Mucosa of stomach (tissue), 1 donor: ENCODE measurements at regions not wholly inside any gene's neighbourhood (a gene's known extent, or its start where the extent isn't known, plus 50 kb on each side); places are given as distances from the start of the nearest gene placed in this dataset.

Source experiments
- H3K27me3 ChIP-seq: one replicate; pipeline ENCODE4 v1.7.0; 2013; ENCODE audit warnings: mild to moderate bottlenecking, low read length; ENCODE audit not compliant: control insufficient read depth, insufficient read depth
- H3K36me3 ChIP-seq: one replicate; pipeline ENCODE4 v1.7.0; 2013; ENCODE audit warnings: low read length; ENCODE audit not compliant: control insufficient read depth, insufficient read depth
- H3K4me1 ChIP-seq: one replicate; pipeline ENCODE4 v1.7.0; 2013; ENCODE audit warnings: mild to moderate bottlenecking, low read length; ENCODE audit not compliant: control insufficient read depth, insufficient read depth
- H3K4me3 ChIP-seq: one replicate; pipeline ENCODE4 v1.7.0; 2013; ENCODE audit warnings: low read length
- H3K9ac ChIP-seq: one replicate; pipeline ENCODE4 v1.7.0; 2013; ENCODE audit warnings: mild to moderate bottlenecking, low read length, moderate library complexity
- H3K9me3 ChIP-seq: one replicate; pipeline ENCODE4 v1.7.0; 2013; ENCODE audit warnings: mild to moderate bottlenecking, low read length, moderate library complexity; ENCODE audit not compliant: control insufficient read depth
- donor health status: Pancreatic carcinoma.

- Histone ChIP-seq H3K4me3 (no peak overlapping the region), H3K36me3 (no peaks in the 10 kb centered on the region), H3K9me3 (no peaks in the 10 kb centered on the region), H3K4me1 (peaks cover 11% of the 10 kb centered on the region), H3K9ac (peak overlapping the region; percentile 51), H3K27me3 (peaks cover 6% of the 10 kb centered on the region)
Observed at GRCh38 chr3:194203482-194204041, 67.6 kb downstream of the HES1 start.

GRCh38 chr3:194204042-194204987, 68.4 kb downstream of the HES1 start:
- Histone ChIP-seq H3K27me3 (peaks cover 6% of the 10 kb centered on the region), H3K36me3 (no peaks in the 10 kb centered on the region), H3K4me1 (peaks cover 11% of the 10 kb centered on the region), H3K4me3 (no peak overlapping the region), H3K9me3 (no peaks in the 10 kb centered on the region), H3K9ac (peak overlapping the region; percentile 51)

GRCh38 chr3:194205675-194206133, 69.8 kb downstream of the HES1 start:
- no peaks in the 10 kb centered on the region for H3K36me3 ChIP-seq
- no peaks in the 10 kb centered on the region for H3K9me3 ChIP-seq
- peaks cover 6% of the 10 kb centered on the region for H3K27me3 ChIP-seq
- no peak overlapping the region for H3K4me3 ChIP-seq
- no peak overlapping the region for H3K9ac ChIP-seq
- peaks cover 11% of the 10 kb centered on the region for H3K4me1 ChIP-seq

GRCh38 chr3:194206320-194206719, 70.4 kb downstream of the HES1 start:
- H3K9me3 ChIP-seq, result no peaks in the 10 kb centered on the region
- H3K9ac ChIP-seq, result no peak overlapping the region
- H3K4me3 ChIP-seq, result no peak overlapping the region
- H3K27me3 ChIP-seq, result peaks cover 6% of the 10 kb centered on the region
- peaks cover 11% of the 10 kb centered on the region for H3K4me1 ChIP-seq
- no peaks in the 10 kb centered on the region for H3K36me3 ChIP-seq

- Histone ChIP-seq H3K4me1 (peaks cover 21% of the 10 kb centered on the region), H3K27me3 (peaks cover 5% of the 10 kb centered on the region), H3K4me3 (no peak overlapping the region), H3K36me3 (no peaks in the 10 kb centered on the region), H3K9ac (no peak overlapping the region), H3K9me3 (no peaks in the 10 kb centered on the region)
Observed at GRCh38 chr3:194208709-194209108, 72.8 kb downstream of the HES1 start.

- H3K36me3 ChIP-seq, result no peaks in the 10 kb centered on the region
Observed at GRCh38 chr3:194212161-194212844, 76.4 kb downstream of the HES1 start.

GRCh38 chr3:194212845-194213331, 76.9 kb downstream of the HES1 start:
- peaks cover 11% of the 10 kb centered on the region for H3K4me1 ChIP-seq
- H3K4me3 ChIP-seq, result no peak overlapping the region
- no peaks in the 10 kb centered on the region for H3K27me3 ChIP-seq
- H3K9me3 ChIP-seq, result no peaks in the 10 kb centered on the region
- H3K9ac ChIP-seq, result no peak overlapping the region
- H3K36me3 ChIP-seq, result no peaks in the 10 kb centered on the region

More at GRCh38 chr3:194212161-194212844, 76.4 kb downstream of the HES1 start:
- H3K27me3 ChIP-seq, result no peaks in the 10 kb centered on the region
- no peaks in the 10 kb centered on the region for H3K9me3 ChIP-seq
- no peak overlapping the region for H3K4me3 ChIP-seq
- no peak overlapping the region for H3K9ac ChIP-seq
- peaks cover 11% of the 10 kb centered on the region for H3K4me1 ChIP-seq

GRCh38 chr3:194215392-194215791, 79.4 kb downstream of the HES1 start:
- Histone ChIP-seq H3K4me3 (no peak overlapping the region), H3K9me3 (no peaks in the 10 kb centered on the region), H3K9ac (no peak overlapping the region), H3K36me3 (no peaks in the 10 kb centered on the region), H3K27me3 (no peaks in the 10 kb centered on the region), H3K4me1 (peaks cover 23% of the 10 kb centered on the region)

- H3K4me1 ChIP-seq, result peaks cover 17% of the 10 kb centered on the region
- no peaks in the 10 kb centered on the region for H3K36me3 ChIP-seq
- H3K27me3 ChIP-seq, result no peaks in the 10 kb centered on the region
- no peak overlapping the region for H3K4me3 ChIP-seq
- no peaks in the 10 kb centered on the region for H3K9me3 ChIP-seq
- H3K9ac ChIP-seq, result no peak overlapping the region
Observed at GRCh38 chr3:194218646-194219453, 82.9 kb downstream of the HES1 start.

- H3K9me3 ChIP-seq, result no peaks in the 10 kb centered on the region
- no peaks in the 10 kb centered on the region for H3K36me3 ChIP-seq
- H3K9ac ChIP-seq, result no peak overlapping the region
- no peak overlapping the region for H3K4me3 ChIP-seq
- no peaks in the 10 kb centered on the region for H3K27me3 ChIP-seq
- peaks cover 26% of the 10 kb centered on the region for H3K4me1 ChIP-seq
Observed at GRCh38 chr3:194219826-194220410, 84.0 kb downstream of the HES1 start.

GRCh38 chr3:194220901-194221326, 85.0 kb downstream of the HES1 start:
- Histone ChIP-seq H3K4me1 (peaks cover 31% of the 10 kb centered on the region), H3K9me3 (no peaks in the 10 kb centered on the region), H3K4me3 (no peak overlapping the region), H3K27me3 (no peaks in the 10 kb centered on the region), H3K9ac (no peak overlapping the region), H3K36me3 (no peaks in the 10 kb centered on the region)
